ENCODE measurements at regions not wholly inside any gene's neighbourhood (a gene's known extent, or its start where the extent isn't known, plus 50 kb on each side); places are given as distances from the start of the nearest gene placed in this dataset.

DNA sequence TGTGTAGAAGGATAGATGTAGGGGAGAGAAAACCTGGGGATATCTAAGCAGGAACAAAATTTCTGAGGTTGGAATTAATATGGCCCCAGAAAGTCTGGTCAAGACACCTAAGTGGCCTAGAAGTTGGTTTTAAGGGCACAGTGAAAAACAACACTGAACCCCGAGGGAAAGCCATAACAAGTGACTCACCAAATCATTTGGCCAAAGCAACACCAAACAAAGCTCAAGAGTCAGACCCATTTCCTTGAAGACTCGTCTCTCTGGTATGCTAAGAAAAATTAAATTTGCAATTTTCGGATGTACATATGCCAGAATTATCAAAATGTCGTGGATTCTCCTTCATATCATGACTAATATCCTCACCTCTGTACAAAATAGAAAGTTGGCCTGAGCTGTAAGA lies 162.9 kb downstream of the SMIM20 start:
- Histone ChIP-seq H3K4me1 (ENCODE audit: insufficient read depth, low read length) (no peaks in the 10 kb centered on the region), H3K9me3 (ENCODE audit: insufficient read depth, low read depth, low read length) (0 out of 2 replicates have a peak, but pooled peaks cover 6% of the 10 kb centered on the region), H3K9ac (ENCODE audit: low read depth, low read length) (no peak overlapping the region), H3K36me3 (ENCODE audit: insufficient read depth, low read depth, low read length) (no peaks in the 10 kb centered on the region), H3K27me3 (ENCODE audit: insufficient read depth, low read length) (no peaks in the 10 kb centered on the region), H3K4me3 (ENCODE audit: low read length) (no peak overlapping the region), H3K27ac (ENCODE audit: low read length) (no peak overlapping the region)

DNA sequence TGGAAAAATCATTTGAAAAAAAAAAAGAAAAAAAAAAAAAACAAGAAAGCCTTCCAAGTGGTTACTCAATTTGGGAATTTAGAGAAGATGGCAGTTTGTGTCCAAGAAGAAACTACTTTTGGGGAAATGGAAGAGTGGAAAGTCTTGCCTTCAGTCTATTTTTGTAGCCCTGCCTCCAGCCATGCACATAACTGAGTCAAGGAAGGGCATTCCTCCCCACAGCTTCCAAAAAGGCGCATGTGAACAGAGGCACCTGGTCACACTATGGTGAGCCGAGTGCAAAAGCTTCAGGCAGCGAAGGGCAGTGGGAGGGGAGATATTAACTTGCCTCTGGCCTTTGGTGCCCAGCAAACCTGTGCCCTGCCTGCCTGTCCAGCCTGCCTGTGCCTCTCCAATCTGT lies 163.7 kb downstream of the SMIM20 start:
- Histone ChIP-seq H3K4me1 (ENCODE audit: insufficient read depth, low read length) (no peaks in the 10 kb centered on the region), H3K4me3 (ENCODE audit: low read length) (no peak overlapping the region), H3K36me3 (ENCODE audit: insufficient read depth, low read depth, low read length) (no peaks in the 10 kb centered on the region)

DNA sequence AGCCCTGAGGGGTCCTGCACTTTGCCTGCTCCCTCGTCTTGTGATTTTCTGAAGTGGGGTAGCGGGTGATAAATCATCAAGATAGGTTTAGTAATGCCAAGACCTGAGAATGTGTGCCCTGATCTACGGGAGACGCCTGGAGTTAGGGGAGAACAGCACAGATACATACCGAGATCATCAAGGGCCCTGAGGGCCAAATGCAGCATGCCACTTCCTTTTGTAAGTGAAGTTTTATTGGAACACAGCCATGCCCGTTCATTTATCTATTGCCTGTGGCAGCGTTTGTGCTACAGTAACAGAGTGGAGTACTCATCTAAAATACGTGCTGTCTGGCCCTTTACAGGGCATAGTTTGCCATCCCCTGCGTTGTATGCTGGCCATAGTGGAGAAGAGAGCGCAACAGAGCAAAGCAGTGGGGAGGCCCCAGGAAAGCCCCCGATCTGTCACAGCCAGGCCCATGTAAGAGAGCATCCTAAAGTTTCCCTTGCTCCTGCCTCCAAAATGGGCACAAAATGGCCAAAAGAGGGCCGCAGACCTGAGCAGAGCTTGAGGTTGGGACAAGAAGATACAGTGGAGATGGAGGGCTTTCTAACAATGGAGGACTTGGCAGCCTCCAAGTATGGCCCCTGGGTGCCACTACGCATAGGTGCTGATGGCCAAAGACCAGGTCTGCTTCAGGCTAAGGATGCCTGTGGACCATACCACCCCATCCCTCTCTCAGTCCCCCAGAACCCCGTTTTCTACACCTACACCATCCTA lies 167.0 kb downstream of the SMIM20 start:
- Histone ChIP-seq H3K36me3 (ENCODE audit: insufficient read depth, low read depth, low read length) (no peaks in the 10 kb centered on the region), H3K9me3 (ENCODE audit: insufficient read depth, low read depth, low read length) (0 out of 2 replicates have a peak, but pooled peaks cover 6% of the 10 kb centered on the region), H3K27ac (ENCODE audit: low read length) (no peak overlapping the region), H3K4me3 (ENCODE audit: low read length) (no peak overlapping the region), H3K27me3 (ENCODE audit: insufficient read depth, low read length) (no peaks in the 10 kb centered on the region), H3K9ac (ENCODE audit: low read depth, low read length) (no peak overlapping the region), H3K4me1 (ENCODE audit: insufficient read depth, low read length) (no peaks in the 10 kb centered on the region; the same call in 1 of the 2 replicates)

More for the DNA sequence above, 163.7 kb downstream of the SMIM20 start:
- no peak overlapping the region for H3K9ac ChIP-seq (ENCODE audit: low read depth, low read length)
- 0 out of 2 replicates have a peak, but pooled peaks cover 6% of the 10 kb centered on the region for H3K9me3 ChIP-seq (ENCODE audit: insufficient read depth, low read depth, low read length)
- no peaks in the 10 kb centered on the region for H3K27me3 ChIP-seq (ENCODE audit: insufficient read depth, low read length)
- no peak overlapping the region for H3K27ac ChIP-seq (ENCODE audit: low read length)

DNA sequence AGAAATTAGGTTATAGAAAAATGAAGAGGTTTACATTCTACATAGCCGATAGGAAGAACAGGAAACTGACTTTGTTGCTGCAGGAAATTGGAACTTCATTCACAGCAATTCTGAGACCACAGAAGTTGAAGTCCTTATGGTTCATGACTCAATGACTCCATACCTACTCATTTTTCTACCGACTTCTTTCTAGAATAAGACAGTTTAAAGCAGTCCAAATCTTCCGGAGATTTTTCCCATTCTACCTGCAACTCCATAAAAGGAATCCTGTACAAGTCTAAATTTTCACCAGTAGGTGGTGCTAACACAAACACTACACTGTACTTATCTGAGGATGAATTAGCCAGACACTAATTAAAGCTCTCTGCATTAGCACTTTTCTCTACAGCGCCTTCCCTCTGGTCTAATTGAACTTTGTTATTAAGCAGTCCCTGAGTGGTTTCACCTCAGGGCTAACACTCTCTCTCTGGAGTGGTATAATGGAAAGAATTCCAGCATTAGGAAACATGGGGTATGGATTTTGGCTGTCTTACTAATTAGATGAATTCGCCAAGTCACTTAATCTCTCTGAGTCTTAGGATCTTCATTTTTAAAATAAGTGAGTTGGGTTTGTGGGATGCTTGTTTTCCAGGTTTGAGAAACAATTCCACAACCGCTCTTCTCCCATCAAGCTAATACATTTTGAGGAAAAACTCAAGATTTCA lies 167.9 kb downstream of the SMIM20 start:
- 0 out of 2 replicates have a peak, but pooled peaks cover under 1% of the 10 kb centered on the region for H3K9me3 ChIP-seq (ENCODE audit: insufficient read depth, low read depth, low read length)
- H3K9ac ChIP-seq (ENCODE audit: low read depth, low read length) = no peak overlapping the region
- H3K4me3 ChIP-seq (ENCODE audit: low read length) = no peak overlapping the region
- no peaks in the 10 kb centered on the region; the same call in 1 of the 2 replicates for H3K4me1 ChIP-seq (ENCODE audit: insufficient read depth, low read length)
- no peaks in the 10 kb centered on the region for H3K27me3 ChIP-seq (ENCODE audit: insufficient read depth, low read length)
- no peak overlapping the region for H3K27ac ChIP-seq (ENCODE audit: low read length)
- H3K36me3 ChIP-seq (ENCODE audit: insufficient read depth, low read depth, low read length) = no peaks in the 10 kb centered on the region

- Histone ChIP-seq H3K9me3 (ENCODE audit: insufficient read depth, low read depth, low read length) (no peaks in the 10 kb centered on the region), H3K27ac (ENCODE audit: low read length) (no peak overlapping the region), H3K27me3 (ENCODE audit: insufficient read depth, low read length) (no peaks in the 10 kb centered on the region), H3K9ac (ENCODE audit: low read depth, low read length) (no peak overlapping the region), H3K4me1 (ENCODE audit: insufficient read depth, low read length) (no peaks in the 10 kb centered on the region; the same call in 1 of the 2 replicates), H3K4me3 (ENCODE audit: low read length) (no peak overlapping the region), H3K36me3 (ENCODE audit: insufficient read depth, low read depth, low read length) (no peaks in the 10 kb centered on the region)
Observed at GRCh38 chr4:26082565-26082964, 168.5 kb downstream of the SMIM20 start.

GRCh38 chr4:26083987-26084386 lies 170.0 kb downstream of the SMIM20 start:
- no peak overlapping the region for H3K27ac ChIP-seq (ENCODE audit: low read length)
- H3K9me3 ChIP-seq (ENCODE audit: insufficient read depth, low read depth, low read length) = no peaks in the 10 kb centered on the region
- H3K4me3 ChIP-seq (ENCODE audit: low read length) = no peak overlapping the region
- H3K27me3 ChIP-seq (ENCODE audit: insufficient read depth, low read length) = no peaks in the 10 kb centered on the region
- no peaks in the 10 kb centered on the region; the same call in 1 of the 2 replicates for H3K4me1 ChIP-seq (ENCODE audit: insufficient read depth, low read length)
- no peaks in the 10 kb centered on the region for H3K36me3 ChIP-seq (ENCODE audit: insufficient read depth, low read depth, low read length)
- H3K9ac ChIP-seq (ENCODE audit: low read depth, low read length) = no peak overlapping the region

GRCh38 chr4:26084414-26084813 lies 170.4 kb downstream of the SMIM20 start:
- Histone ChIP-seq H3K27me3 (ENCODE audit: insufficient read depth, low read length) (no peaks in the 10 kb centered on the region), H3K4me3 (ENCODE audit: low read length) (no peak overlapping the region), H3K27ac (ENCODE audit: low read length) (no peak overlapping the region), H3K9me3 (ENCODE audit: insufficient read depth, low read depth, low read length) (no peaks in the 10 kb centered on the region), H3K36me3 (ENCODE audit: insufficient read depth, low read depth, low read length) (no peaks in the 10 kb centered on the region), H3K4me1 (ENCODE audit: insufficient read depth, low read length) (no peaks in the 10 kb centered on the region; the same call in 1 of the 2 replicates), H3K9ac (ENCODE audit: low read depth, low read length) (no peak overlapping the region)

DNA sequence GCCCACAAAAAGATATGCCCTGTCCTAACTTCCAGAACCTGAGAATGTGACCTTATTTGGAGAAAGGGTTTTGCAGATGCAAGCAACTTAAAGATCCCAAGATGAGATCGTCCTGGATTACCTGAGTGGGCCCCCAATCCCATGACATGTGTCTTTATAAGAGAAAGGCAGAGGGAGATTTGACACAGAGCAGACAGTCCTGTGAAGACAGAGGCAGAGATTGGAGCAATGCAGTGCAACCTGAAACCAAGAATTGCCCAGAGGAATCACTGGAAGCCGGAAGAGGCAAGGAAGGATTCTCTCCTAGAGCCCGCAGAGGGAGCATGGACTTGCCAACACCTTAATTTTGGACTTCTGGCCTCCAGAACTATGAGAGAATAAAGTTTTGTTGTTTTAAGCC lies 171.5 kb downstream of the SMIM20 start:
- H3K4me1 ChIP-seq (ENCODE audit: insufficient read depth, low read length) = no peaks in the 10 kb centered on the region; the same call in 1 of the 2 replicates
- peaks cover 7% of the 10 kb centered on the region; the same call in 1 of the 2 replicates for H3K9me3 ChIP-seq (ENCODE audit: insufficient read depth, low read depth, low read length)
- no peak overlapping the region for H3K27ac ChIP-seq (ENCODE audit: low read length)
- H3K36me3 ChIP-seq (ENCODE audit: insufficient read depth, low read depth, low read length) = no peaks in the 10 kb centered on the region
- H3K27me3 ChIP-seq (ENCODE audit: insufficient read depth, low read length) = no peaks in the 10 kb centered on the region
- no peak overlapping the region for H3K9ac ChIP-seq (ENCODE audit: low read depth, low read length)
- H3K4me3 ChIP-seq (ENCODE audit: low read length) = no peak overlapping the region

DNA sequence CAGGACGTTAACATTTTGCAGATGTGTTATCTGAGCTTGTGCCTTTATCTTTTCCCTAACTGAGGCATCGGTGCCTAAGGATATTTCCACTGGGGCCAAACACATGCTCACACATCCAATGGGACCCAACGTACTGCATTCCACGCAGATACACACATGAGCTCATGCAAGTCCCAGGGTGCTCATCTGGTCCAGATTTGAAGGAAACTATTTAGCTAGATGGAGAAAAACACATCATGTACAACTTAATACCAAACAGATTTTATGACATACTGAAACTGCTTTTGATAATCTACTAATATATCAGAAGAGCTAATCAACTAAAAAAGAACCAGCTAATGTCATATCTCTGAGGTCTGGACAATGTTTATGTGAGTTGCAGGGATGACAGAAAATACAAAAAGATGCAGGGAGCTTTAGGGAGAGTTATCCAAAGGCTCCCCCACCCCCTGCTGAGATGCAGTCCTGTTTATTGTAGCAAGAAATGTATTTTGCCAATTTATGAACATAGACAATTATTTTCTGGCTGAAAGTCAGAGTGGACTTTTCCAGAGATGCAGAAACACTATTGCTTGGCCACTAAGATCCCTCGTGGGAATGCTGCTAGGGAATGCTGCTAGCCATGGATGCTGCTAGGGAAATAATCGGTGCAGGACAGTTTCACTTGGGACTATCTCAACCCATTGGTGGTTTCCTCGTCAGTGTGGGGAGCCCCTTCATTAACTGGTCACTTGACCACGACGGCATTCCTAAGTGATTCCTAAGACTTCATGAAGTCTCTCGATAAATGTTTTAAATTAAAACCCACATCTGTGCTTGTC lies 172.8 kb downstream of the SMIM20 start:
- Histone ChIP-seq H3K27me3 (ENCODE audit: insufficient read depth, low read length) (no peaks in the 10 kb centered on the region), H3K9ac (ENCODE audit: low read depth, low read length) (no peak overlapping the region), H3K9me3 (ENCODE audit: insufficient read depth, low read depth, low read length) (peaks cover 17% of the 10 kb centered on the region), H3K4me1 (ENCODE audit: insufficient read depth, low read length) (no peaks in the 10 kb centered on the region; the same call in 1 of the 2 replicates), H3K36me3 (ENCODE audit: insufficient read depth, low read depth, low read length) (no peaks in the 10 kb centered on the region), H3K4me3 (ENCODE audit: low read length) (no peak overlapping the region), H3K27ac (ENCODE audit: low read length) (no peak overlapping the region)

DNA sequence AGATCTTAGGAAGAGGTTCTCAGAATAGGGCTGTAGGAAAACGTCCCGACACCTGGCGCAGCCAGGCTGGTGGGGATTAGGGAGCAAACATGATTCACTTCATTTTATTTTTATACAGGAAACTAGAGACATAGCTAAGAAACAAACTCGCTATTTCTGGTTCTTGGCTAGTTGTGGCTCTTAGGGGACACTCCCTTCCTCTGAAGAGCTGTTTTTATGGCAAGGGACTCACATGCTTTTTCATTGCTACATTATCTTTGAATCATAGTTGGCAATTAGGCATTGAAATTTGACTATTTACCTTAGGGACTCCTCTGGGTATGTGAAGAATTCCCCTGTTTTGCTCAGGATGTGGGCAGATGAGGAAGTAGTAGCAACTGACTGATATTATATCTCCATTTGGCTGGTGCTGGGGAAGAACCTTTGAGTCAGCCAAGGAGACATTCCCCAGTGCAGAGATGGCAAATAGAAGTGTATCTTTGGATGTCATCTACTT lies 174.5 kb downstream of the SMIM20 start:
- Histone ChIP-seq H3K9me3 (ENCODE audit: insufficient read depth, low read depth, low read length) (peaks cover 17% of the 10 kb centered on the region), H3K27me3 (ENCODE audit: insufficient read depth, low read length) (no peaks in the 10 kb centered on the region), H3K36me3 (ENCODE audit: insufficient read depth, low read depth, low read length) (no peaks in the 10 kb centered on the region), H3K9ac (ENCODE audit: low read depth, low read length) (no peak overlapping the region), H3K4me1 (ENCODE audit: insufficient read depth, low read length) (no peaks in the 10 kb centered on the region; the same call in 1 of the 2 replicates), H3K4me3 (ENCODE audit: low read length) (no peak overlapping the region), H3K27ac (ENCODE audit: low read length) (no peak overlapping the region)

GRCh38 chr4:26093551-26093950 lies 179.5 kb downstream of the SMIM20 start:
- Histone ChIP-seq H3K27ac (ENCODE audit: low read length) (no peak overlapping the region), H3K9me3 (ENCODE audit: insufficient read depth, low read depth, low read length) (peaks cover 17% of the 10 kb centered on the region), H3K9ac (ENCODE audit: low read depth, low read length) (no peak overlapping the region), H3K36me3 (ENCODE audit: insufficient read depth, low read depth, low read length) (no peaks in the 10 kb centered on the region), H3K4me3 (ENCODE audit: low read length) (no peak overlapping the region), H3K4me1 (ENCODE audit: insufficient read depth, low read length) (no peaks in the 10 kb centered on the region), H3K27me3 (ENCODE audit: insufficient read depth, low read length) (no peaks in the 10 kb centered on the region)
